Smooth muscle cell (in vitro differentiated cells): ENCODE measurements at regions not wholly inside any gene's neighbourhood (a gene's known extent, or its start where the extent isn't known, plus 50 kb on each side); places are given as distances from the start of the nearest gene placed in this dataset.

Source experiments
- DNase-seq: peaks from one replicate; lab custom pipeline; 2025; ENCODE audit not compliant: unreplicated experiment; lab: John Stamatoyannopoulos, UW
- H2AFZ ChIP-seq: fragments of 200-600 bp; sonication (generic); 2 replicates; pipeline ENCODE4 v1.6.0; 2016; ENCODE audit warnings: antibody characterized with exemption, low read depth, mild to moderate bottlenecking
- H3F3A ChIP-seq: fragments of 200-600 bp; sonication (generic); 2 replicates; pipeline ENCODE4 v1.6.0; 2017; ENCODE audit warnings: antibody characterized with exemption, low read depth
- H3K27ac ChIP-seq: fragments of 200-600 bp; sonication (generic); 2 replicates; pipeline ENCODE4 v1.5.1; 2016; ENCODE audit warnings: low read depth, mild to moderate bottlenecking
- H3K27me3 ChIP-seq: fragments of 200-600 bp; sonication (generic); 2 replicates; pipeline ENCODE4 v1.6.1; 2016; ENCODE audit warnings: low read depth, mild to moderate bottlenecking
- H3K36me3 ChIP-seq: fragments of 200-600 bp; sonication (generic); 2 replicates; pipeline ENCODE4 v1.5.1; 2016; ENCODE audit warnings: low read depth
- H3K4me1 ChIP-seq: fragments of 200-600 bp; sonication (generic); 2 replicates; pipeline ENCODE4 v1.5.1; 2016; ENCODE audit warnings: low read depth
- H3K4me2 ChIP-seq: fragments of 200-600 bp; sonication (generic); 2 replicates; pipeline ENCODE4 v1.6.0; 2016; ENCODE audit warnings: mild to moderate bottlenecking
- H3K4me3 ChIP-seq: fragments of 200-600 bp; sonication (generic); 2 replicates; pipeline ENCODE4 v1.5.1; 2016; ENCODE audit warnings: mild to moderate bottlenecking
- H3K79me2 ChIP-seq: fragments of 200-600 bp; sonication (generic); 2 replicates; pipeline ENCODE4 v1.6.0; 2016; ENCODE audit warnings: low read depth, mild to moderate bottlenecking
- H3K9ac ChIP-seq: fragments of 200-600 bp; sonication (generic); 2 replicates; pipeline ENCODE4 v1.6.0; 2016; ENCODE audit warnings: low read depth
- H3K9me3 ChIP-seq: fragments of 200-600 bp; sonication (generic); replicated peaks from 2 replicates; pipeline ENCODE4 v1.5.1; 2016; ENCODE audit warnings: low read depth
- H4K20me1 ChIP-seq: fragments of 200-600 bp; sonication (generic); 2 replicates; pipeline ENCODE4 v1.6.0; 2016; ENCODE audit warnings: low read depth
- CTCF ChIP-seq: fragments of 200-600 bp; sonication (generic); IDR thresholded peaks from 2 replicates; pipeline ENCODE4 v1.5.1; 2017; ENCODE audit warnings: borderline replicate concordance, mild to moderate bottlenecking, antibody characterized with exemption; ENCODE audit not compliant: insufficient read depth, poor library complexity, severe bottlenecking
- WGBS: methylation state at CpG from one replicate; pipeline ENCODE4 v1.1.7; 2016; ENCODE audit warnings: low lambda C conversion rate; 5-methylcytosine and 5-hydroxymethylcytosine counted together

DNA sequence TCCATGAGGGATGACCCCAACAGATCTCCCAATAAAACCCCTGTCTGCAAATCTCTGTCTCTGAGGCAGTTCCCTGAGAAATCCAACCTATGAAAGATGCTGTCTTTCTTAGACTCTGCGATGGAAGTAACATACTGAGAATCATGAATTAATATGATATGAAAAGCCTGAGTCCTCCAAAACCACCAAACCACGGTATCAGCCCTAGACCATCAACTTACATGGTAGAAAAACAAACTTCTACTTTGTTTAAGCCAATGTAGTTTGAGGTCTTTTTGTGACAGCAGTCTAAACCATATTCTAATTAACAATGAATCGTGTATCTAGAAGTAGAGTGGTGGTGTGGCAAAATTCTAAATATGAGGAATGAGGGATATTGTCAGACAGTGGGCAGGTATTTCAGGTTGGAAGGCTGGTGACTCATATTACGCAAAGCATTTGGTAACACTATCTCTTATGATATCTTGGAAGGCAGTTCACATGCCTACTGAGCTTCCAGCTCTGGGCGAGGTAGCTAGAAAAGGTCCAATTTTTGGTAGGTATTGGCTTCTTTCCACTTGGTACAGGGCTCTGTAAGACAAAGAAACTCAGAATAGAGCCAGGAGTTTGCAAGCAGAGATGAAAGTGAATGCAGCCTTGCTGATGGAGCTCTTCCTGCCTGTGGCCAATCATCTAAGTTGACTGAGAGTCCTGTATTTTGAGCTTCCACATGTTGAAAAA is 215.8 kb downstream of the ZFP36L2 start:
- H2AFZ ChIP-seq: no peak overlapping the region
- TF ChIP-seq CTCF: no peak
- 84% methylated on average over 5 of the region's 5 CpGs for WGBS
- H4K20me1 ChIP-seq: no peaks in the 10 kb centered on the region
- no peaks in the 10 kb centered on the region for H3F3A ChIP-seq
- H3K9me3 ChIP-seq: no peaks in the 10 kb centered on the region
- no peak overlapping the region for H3K4me2 ChIP-seq
- H3K4me3 ChIP-seq: no peak overlapping the region
- no peaks in the 10 kb centered on the region for H3K36me3 ChIP-seq
- H3K27me3 ChIP-seq: no peaks in the 10 kb centered on the region
- no peak for DNase-seq
- H3K79me2 ChIP-seq: no peaks in the 10 kb centered on the region
- no peaks in the 10 kb centered on the region for H3K4me1 ChIP-seq
- no peak overlapping the region for H3K9ac ChIP-seq
- peak overlapping the region; percentile 49 for H3K27ac ChIP-seq

- H3K27me3 ChIP-seq: no peaks in the 10 kb centered on the region
- TF ChIP-seq CTCF: no peak
- H3K36me3 ChIP-seq: no peaks in the 10 kb centered on the region
- H2AFZ ChIP-seq: no peak overlapping the region
- no peak overlapping the region for H3K27ac ChIP-seq
- H3K4me2 ChIP-seq: no peak overlapping the region
- WGBS: 91% methylated on average over 5 of the region's 5 CpGs
- H4K20me1 ChIP-seq: no peaks in the 10 kb centered on the region
- H3K4me1 ChIP-seq: no peaks in the 10 kb centered on the region
- H3K9me3 ChIP-seq: no peaks in the 10 kb centered on the region
- DNase-seq: no peak
- H3K4me3 ChIP-seq: no peak overlapping the region
- no peak overlapping the region for H3K9ac ChIP-seq
- no peaks in the 10 kb centered on the region for H3K79me2 ChIP-seq
- no peaks in the 10 kb centered on the region for H3F3A ChIP-seq
These were observed 217.0 kb downstream of the ZFP36L2 start for GRCh38 chr2:43009448-43009847.

DNA sequence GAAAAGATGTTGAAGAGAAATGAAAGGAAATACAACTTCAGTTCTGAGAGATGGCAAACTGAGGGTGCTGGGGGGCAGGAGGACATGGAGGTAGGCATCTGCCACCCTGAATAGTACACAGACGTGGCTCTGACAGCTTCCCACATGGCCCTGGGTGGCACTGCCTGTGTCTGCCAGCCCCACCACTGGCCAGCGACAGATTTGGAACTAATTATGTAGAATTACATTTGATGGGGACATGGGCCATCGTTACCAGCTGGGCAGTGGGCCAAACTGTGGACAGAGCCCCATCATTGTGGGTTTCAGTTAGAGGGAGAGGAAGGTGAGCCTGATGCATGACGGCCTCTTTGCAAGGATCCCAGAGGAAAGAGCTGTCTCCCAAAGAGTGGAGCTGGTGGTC is 216.0 kb upstream of the HAAO start:
- no peaks in the 10 kb centered on the region for H3K27me3 ChIP-seq
- H2AFZ ChIP-seq: no peak overlapping the region
- no peaks in the 10 kb centered on the region for H3K79me2 ChIP-seq
- no peak for TF ChIP-seq CTCF
- H3K4me2 ChIP-seq: no peak overlapping the region
- no peaks in the 10 kb centered on the region for H4K20me1 ChIP-seq
- H3K4me3 ChIP-seq: no peak overlapping the region
- DNase-seq: no peak
- no peaks in the 10 kb centered on the region for H3F3A ChIP-seq
- H3K36me3 ChIP-seq: no peaks in the 10 kb centered on the region
- no peaks in the 10 kb centered on the region for H3K9me3 ChIP-seq
- H3K27ac ChIP-seq: no peak overlapping the region
- H3K9ac ChIP-seq: no peak overlapping the region
- 84% methylated on average over 4 of the region's 4 CpGs for WGBS
- H3K4me1 ChIP-seq: no peaks in the 10 kb centered on the region

DNA sequence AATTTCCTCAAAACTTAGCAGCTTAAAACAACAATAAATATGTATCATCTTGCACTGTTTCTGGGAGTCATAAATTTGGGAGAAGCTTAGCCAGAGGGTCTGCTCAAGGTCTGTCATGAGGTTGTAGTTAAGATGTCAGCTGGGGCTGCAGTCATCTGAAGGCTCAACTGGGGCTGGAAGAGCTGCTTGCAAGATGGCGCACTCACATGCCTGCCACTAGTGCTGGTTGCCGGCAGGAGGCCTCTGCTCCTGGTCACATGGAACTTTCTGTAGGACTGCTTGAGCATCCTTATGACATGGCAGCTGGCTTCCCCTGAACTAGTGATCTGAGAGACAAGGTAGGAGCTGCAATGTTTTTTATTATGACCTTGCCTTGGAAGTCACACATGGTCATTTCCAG is 215.5 kb upstream of the HAAO start:
- Histone ChIP-seq H3K79me2 (no peaks in the 10 kb centered on the region), H3K4me3 (no peak overlapping the region), H3K9me3 (no peaks in the 10 kb centered on the region), H3K4me2 (no peak overlapping the region), H3K4me1 (no peaks in the 10 kb centered on the region), H2AFZ (no peak overlapping the region), H3K36me3 (no peaks in the 10 kb centered on the region), H3K9ac (no peak overlapping the region), H4K20me1 (no peaks in the 10 kb centered on the region), H3K27me3 (no peaks in the 10 kb centered on the region), H3K27ac (no peak overlapping the region), H3F3A (no peaks in the 10 kb centered on the region)
- TF ChIP-seq CTCF: no peak
- DNase-seq: no peak
- 98% methylated on average over 2 of the region's 2 CpGs for WGBS
